ENCODE measurements at regions not wholly inside any gene's neighbourhood (a gene's known extent, or its start where the extent isn't known, plus 50 kb on each side); places are given as distances from the start of the nearest gene placed in this dataset.

DNA sequence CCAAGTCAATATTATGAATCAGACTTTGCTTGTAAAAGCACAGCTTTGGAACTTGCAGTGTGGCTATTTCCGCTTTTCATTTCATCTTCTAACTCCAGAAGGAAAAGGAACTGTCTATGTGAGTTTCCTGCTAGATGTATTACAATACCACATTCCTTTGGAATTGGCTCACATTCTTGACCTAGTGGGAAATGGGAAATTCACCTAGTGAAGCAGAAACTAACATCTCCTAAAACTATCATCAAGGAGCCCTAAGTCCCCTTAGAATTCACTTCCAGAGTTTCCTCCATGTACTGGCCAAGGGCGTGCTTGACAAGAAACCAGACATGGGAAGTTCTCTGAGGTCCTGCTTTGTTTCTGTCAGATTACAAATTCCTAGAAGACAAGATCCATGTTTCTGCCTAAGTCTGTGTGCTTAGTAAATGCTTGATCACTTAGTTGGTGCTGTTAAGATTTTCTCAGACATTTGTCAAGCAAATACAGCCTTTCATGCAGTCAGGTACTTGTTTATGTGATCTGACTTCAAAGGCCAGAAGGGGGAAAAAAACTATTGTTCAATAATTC is 275.7 kb upstream of the FN1 start:
- DNase-seq = no peak

DNA sequence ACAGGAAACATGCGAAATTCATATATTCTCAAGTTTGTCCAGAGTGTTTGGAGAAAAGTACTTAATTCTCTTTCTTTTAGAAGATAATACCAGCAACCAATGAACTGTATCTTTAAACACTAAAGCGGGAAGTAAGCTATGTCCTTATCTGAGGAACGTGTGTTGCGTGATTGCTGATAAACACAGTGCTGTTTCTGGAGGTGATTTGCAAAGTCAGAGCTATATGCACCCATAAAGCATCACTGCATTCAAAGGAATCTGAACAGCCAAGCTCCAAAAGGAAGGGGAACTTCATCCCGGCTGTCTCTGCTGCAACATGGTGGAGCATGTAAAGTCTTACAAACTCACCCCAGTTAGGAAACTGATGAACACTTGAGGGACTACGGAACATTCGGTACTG is 271.7 kb upstream of the FN1 start:
- no peak for DNase-seq

DNA sequence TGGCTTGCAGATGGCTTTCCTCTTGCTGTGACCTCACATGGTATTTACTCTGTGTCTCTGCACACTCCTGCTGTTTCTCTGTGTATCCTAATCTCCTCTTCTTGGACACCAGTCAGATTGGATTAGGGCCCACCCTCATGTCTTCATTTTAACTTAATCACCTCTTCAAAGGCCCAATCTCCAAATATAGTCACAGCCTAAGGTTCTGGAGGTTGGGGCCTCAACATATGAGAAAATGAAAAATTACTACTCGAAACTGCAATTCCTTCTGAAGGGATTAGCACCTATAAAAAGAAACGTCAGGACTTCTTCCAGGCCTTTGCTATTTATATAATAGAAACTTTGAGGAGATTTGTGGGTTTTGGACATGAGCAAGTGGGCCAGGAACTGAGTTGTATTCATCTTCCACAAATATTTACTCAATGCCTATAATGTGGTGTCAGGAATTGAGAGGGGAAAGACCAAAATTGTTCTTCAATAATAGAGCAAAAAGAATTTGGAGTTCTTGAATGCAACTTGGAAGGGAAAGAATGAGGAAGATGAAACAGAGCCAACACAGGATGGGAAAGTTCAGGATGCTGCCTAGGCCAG is 270.0 kb upstream of the FN1 start:
- DNase-seq = no peak

DNA sequence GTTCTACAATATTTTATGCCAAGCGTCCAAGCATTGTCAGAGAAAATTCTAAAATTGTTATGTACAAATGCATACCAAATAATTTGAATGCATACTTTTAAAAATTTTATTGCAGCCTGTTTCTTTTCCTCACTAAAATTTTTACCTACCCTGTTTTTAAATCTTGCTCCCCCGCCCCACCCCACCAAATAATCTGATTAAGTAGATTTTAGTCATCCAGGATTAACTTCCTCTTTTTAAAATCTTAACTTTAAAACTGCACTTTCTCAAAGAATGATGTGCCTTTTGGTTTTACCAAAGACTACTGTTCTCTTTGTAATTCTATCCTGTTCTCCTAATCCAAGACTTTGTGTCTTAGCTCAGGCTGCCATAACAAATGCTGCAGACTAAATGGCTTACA is 269.4 kb upstream of the FN1 start:
- DNase-seq = no peak

DNA sequence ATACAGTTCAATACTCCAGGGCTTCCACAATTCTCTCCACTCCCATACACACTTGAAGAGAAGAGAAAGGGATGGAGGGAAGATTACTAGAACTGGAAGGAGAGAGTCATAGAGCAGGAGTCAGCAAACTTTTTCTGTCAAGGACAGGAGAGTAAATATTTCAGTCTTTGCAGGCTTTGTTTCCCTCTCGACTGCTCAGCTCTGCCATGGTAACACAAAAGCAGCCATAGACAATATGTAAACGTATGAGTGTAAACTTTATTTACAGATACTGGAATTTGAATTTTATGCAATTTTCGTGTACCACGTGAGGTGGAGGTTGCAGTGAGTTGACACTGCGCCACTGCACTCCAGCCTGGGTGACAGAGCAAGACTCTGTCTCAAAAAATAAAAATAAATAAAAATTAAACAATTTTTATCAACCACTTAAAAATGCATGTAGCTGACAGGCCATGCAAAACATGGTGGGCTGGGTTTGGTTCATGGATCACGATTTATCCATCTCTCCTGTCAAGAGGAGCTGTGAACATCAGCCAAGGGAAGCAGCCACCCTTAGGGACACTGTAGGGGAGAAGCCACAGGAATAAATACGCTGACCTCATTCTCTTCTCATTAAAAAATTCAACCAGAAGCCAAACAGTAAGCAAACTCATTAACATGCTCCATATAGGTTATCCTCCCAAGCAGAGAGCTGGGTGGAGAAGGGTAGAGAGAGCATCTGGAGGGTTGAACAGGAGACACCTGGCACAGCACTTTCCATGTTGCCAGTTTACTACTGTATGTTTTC is 266.4 kb upstream of the FN1 start:
- peak; percentile 10 for DNase-seq

DNA sequence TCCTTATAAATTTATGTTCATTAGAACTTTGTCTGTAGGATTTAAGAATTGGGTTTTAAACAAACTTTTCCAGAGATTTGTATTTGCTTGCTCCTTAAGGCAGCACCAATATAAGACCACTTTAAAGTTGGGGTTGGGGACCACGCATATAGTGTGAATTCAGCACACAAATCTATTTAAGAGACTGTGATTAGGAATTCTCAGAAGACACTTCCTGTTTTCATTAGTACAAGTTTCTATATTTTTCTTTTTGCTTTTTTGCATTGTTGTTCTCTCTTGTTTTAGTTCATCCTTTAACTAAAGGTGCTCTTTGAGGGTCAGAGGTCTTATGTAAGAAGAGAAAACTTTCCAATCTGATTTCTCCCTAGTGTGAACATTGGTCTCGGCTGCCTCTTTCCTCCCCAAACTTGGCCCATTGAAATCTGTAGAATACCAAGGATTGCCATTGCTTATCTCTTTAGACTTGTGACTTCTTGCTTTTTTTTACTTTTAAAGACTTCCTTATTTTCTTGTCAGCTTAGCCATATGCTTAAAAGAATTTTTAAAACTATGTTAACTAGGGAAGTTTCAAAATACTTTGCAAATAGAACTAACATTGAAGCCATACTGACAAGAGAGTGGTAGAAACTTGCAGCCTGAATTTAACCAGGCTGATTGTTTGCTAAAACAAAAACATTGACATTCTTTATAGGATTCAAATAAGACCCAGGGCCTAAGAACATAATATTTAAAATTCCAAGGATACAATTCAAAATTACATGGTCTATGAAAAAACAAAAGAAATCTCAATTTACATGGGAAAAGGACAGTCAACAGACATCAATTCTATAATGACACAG is 264.1 kb upstream of the FN1 start:
- no peak for DNase-seq

DNA sequence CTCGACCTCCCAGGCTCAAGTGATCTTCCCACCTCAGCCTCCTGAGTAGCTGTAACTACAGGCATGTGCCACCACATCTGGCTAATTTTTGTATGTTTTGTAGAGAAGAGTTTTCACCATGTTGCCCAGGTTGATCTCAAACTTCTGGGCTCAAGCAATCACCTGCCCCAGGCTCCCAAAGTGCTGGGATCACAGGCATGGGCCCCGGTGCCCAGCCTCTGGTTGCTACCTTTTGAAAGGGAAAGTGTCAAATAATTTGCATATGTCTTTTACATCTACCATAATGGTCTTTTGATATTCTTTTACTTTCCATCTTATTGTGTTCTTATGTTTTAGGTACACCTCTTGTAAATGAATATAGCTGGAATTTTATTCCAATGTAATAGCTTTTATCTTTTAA is 263.1 kb upstream of the FN1 start:
- DNase-seq = no peak

DNA sequence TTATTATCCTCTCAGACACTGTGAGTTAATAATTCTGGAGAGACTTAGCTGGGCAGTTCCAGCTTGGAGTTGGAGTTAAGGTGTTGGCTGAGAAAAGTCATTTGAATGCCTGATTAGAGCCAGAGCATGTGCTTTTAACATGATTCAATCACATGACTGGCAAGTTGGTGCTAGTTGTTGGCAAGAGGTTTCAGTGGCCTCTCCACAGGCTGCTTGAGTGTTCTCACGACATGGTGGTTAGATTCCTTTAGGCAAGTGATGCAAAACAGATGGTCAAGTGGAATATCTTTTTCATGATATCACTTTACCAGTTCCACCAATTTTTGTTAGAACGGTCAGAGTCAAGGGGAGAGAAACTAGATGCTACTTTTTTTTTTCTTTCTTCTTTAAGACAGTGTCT is 262.7 kb upstream of the FN1 start:
- DNase-seq = peak; percentile 43

DNA sequence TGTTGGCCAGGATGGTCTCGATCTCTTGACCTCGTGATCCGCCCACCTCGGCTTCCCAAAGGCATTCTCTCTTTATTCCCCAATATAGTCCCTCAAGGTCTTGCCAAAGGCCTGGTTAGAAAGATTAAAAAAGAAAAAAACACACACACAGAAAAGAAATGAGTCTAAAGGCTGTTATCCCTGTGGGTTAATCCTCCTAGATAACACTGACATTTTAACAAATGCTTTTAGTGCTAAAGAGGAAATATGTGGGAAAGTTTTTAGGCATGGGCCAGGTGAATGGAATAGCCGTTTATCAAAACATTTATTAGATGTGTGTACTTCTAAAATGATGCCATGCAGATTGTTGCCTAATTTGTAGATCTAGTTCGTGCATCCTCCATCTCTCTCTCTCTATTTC is 261.6 kb upstream of the FN1 start:
- DNase-seq = no peak

DNA sequence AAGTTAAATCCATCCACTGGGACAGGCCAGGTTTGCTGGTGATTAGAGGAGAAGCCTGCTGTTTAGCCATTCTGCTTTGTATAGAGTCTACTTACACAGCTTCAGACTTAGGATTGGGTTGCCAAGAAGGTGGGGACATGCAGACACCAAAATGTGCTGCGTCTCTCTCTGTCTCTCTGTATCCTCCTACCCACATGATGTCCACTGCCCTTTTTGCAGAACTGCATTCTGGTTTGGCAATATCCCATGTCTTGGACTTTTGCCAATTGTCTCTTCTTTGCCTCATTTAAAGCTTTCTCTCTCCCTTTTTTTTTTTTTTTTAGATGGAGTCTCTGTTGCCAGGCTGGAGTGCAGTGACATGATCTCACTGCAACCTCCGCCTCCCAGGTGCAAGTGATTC is 261.1 kb upstream of the FN1 start:
- DNase-seq = no peak

DNA sequence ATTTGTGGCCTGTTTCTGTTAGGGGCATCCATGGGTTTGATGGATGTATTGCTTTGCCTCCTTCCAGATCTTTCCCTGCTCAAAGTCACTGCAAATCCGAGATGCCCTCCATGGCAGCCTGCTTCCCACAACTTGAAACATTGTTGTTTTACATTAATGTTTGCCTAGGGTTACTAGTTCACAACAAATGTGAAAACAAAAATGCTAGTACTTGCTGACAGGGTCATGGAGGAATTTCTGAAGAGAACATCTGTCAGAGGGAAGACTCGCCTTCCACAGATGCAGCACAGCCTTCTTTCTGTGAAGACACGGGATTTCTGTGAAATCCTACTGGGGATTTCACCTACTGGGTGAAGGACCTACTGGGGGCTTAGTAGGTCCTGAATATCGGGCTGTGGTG is 260.0 kb upstream of the FN1 start:
- no peak for DNase-seq

DNA sequence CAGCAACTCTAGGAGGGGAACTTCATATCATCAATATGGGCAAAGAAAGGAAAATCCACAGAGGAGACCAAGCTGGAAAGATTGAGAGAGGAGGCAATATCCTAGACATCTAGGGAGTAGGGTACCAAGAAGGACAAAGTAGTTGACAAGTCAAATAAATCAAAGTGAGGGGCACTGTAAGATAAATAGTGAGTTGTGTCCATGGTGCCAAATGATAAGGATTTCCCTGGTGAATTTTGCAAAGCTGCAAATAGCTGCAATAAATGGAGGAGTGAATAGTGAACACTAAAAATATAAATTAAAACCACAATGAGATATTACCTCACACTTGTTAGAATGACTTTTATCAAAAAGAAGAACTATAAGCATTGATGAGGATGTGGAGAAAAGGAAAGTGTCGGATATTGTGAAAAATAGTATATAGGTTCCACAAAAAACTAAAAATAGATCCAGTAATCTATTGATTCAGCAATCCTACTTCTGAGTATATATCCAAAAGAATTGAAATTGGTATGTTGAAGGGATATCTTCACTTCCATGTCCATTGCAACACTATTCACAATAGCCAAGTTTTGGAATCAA is 258.2 kb upstream of the FN1 start:
- no peak for DNase-seq

DNA sequence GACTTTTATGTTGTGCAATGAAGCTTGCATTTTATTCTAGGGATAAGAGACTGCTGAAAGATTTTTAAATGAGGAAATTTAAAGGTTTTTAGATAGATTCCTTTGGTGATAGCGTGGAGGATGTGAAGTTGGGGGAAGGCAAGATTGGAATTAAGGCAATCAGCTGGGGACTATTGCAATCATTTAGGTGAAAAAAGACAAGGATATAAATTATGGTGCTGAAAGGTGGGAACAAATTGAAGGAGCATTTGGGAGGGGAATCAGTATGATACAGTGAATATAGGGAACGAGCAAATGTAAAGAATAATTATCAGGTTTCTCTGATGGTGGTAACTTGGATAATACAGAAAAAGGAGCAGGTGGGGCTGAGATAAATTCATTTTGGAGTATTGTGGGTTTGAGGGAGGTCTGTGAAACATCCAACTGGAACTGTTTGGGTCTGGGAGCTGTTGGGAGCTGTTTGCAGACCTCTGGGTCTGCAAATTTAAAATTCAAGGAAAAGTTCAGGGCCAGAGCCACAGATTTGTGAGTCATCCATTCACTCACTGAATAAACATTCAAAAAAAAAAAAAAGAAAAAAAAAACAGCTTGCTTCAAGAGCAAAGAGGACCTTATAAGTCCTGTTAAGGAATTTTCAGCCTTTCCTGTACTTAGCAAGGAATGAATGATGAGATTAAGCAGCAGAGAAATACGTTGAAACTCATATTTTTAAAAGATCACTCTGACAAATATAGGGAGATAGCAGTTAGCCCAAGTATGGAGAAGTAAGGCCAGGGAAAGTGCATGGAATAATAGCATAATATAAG is 257.5 kb upstream of the FN1 start:
- DNase-seq = peak; percentile 52

DNA sequence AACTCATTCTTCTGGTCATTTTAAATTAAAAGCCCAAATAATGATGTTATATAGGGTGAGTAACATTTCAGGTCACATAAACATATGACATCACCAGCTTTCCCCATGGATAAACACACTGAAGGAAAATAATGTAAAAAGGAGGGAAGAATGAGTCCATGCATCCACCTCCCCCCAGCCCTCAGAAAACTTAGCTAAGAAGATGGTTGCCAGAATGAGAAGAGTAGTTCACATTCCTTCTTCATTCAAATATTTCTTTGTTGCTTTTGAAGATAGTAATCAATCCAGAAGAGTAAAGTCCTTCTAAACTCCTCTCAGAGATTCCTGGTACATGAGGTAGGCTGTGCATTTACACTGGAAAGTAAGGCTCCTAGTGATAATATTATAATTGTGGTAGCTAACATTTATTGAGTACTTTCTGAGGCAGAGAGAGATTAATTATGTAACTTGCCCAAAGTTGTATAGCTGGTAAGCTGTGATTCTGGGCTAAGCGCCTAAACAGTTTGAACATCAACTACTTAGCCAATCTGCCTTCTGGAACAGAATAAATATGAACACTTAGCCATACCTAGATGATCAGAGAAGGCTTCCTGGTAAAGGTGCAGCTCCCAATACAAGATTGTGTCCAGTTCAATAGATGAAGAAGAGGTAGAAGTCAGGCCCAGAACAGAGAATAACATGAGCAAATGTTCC is 256.7 kb upstream of the FN1 start:
- DNase-seq = no peak

DNA sequence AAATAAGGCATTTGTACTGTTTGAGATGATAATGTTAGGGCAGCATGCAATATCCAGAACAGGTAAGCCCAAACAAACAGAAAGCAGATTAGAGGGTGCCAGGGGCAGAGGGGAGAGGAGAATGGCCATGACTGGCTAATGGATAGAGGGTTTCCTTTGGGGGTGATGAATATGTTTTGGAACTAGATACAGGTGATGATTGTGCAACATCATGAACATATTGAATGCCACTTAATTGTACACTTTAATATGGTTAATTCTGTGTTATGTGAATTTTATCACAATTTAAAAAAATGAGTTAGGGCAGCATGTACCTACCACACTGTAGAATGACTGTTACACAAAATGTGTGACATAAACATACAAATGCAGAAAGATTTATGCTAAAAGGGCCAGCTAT is 255.5 kb upstream of the FN1 start:
- no peak for DNase-seq

DNA sequence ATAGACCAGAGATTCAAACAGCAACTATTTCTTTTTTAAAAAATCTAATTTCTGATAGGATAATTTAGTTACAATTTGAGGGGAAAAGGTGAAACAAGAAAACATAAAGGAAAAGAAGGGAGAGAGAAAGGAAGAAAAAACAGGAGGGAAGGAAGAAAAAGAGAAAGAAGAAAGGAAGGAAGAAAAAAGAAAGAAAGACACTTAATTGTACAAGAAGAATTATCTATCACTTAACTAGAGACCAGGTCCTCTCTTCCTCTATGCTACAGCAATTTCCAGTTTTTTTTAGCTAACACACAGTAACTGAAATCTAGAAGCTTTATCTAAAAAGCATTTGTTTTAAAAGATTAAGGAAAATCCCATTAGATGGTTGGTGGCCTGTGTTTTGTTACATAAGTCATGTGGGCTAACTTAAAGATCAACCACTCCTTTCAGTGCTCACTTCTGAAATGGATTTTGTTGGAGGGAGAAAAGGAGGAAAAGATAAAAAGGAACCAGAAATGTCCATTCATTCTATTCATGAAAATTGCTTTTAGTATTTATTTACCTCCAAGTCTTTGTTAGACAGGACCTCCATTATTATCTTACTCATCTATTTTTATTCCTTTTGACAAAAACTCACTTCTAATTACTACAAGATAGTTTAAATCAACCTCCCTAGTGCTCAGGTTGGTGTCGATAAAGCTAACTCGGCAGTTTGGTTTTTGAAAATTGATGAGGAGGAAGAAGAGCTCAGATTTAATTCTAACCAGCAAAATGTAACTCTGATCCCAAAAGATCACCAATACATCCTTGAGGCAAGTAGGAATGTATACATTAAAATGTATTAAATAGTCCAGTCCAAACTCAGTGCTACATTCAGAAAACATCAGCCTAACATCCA is 251.5 kb upstream of the FN1 start:
- no peak for DNase-seq

DNA sequence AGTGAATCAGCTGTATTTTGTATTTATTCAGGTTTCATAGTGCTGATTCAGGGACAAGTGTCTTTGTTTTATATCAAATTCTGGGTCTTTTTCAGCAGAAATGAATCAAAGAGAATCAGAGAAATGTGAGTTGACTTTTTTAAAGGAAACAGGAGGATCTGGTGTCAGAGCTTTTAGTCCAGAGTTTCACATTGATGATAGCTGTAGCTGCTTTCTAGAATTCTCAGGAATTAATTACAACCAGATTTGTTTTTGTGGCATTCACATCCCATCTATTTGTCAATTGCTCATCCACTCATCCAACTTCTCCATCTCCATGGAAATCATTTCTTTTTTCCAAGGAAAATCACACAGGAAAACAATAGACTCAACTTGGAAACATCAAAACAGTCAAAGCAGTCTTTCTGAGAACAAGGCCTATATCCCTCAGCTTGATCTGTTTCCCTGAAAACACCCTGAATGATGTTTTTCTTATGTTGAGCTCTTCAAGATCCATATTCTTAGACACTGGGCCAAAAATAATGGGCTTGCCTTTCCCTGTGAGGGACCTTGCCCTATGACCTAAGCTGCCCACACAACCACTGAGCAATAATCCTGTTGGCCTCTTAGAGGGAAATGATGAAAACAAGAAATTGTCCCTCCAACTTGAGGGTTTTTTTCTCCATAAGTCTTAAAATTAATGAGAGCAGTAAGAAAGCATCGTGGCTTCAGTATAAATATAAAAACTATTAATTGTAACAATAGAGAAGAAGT is 249.5 kb upstream of the FN1 start:
- DNase-seq = no peak

DNA sequence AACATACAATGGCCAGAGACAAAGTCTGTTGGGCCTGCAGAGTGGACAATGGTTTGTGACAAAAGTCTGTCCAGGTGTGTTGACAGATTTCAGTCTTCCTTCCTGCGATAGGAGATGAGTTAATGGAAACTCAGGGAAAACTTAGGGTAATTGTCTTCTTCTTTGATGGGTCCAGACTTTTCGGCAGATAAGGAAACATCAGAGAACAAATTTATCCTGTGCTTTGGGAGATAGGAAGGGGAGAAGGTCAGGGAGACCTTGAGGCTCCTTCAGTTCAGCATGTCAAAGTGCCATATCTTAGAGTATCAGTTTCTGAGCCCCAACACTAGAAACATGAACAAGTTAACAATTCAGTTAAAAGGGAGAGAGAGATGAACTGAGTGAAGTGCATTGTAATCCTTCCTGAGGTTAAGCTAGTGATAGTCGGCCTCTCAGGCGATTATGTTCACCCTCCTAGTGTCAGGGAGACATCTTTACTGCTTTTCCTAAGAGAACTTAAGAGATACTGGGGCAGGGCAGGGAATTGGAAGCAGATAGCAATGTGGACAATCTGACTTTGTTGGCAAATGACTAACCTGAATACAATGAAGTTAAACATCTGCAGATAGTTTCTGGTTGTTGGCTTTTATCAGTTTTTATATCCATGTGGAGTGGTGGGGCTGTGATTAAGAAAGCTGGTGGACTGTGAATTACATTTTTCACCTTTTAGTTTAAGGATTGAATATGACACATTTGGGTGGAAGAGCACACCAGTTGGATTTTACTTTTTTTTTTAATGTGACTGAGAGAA is 248.8 kb upstream of the FN1 start:
- no peak for DNase-seq

DNA sequence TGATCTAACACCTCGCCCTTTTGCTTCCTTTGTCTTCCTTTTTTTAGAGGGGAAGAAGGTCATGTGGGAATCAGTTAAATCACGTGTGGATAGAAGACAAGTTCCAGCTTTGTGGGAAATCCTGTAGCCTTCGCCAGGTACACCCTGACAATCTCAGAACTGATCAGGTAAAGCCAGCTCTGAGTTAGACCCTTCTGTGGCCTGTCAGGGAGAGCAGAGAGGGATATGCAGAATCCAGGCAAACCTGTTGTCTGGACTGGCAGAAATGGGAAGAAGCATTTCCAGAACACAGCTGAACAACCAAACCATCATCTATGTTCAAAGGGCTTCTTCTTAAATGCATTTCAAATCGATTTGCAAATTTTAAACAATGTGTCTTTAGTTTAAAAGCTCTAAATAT is 247.4 kb upstream of the FN1 start:
- no peak for DNase-seq

Data from DMS53 (cell line).